H1 (cell line): ENCODE measurements at regions not wholly inside any gene's neighbourhood (a gene's known extent, or its start where the extent isn't known, plus 50 kb on each side); places are given as distances from the start of the nearest gene placed in this dataset.

ENCODE experiments used
- CTCF ChIA-PET: fragments of 300-600 bp; sonication (Branson Sonifier 250); formaldehyde crosslinking; loops from one replicate; lab custom pipeline; 2021; ENCODE audit not compliant: partially characterized antibody; lab: Charles Lee
- POLR2A ChIA-PET: fragments of 300-600 bp; sonication (Branson Sonifier 250); formaldehyde crosslinking; loops from one replicate; lab custom pipeline; 2021; ENCODE audit warnings: inconsistent platforms; ENCODE audit not compliant: partially characterized antibody; lab: Charles Lee
- DNase-seq, 2 experiments: peaks; one replicate each; pipeline versions ENCODE4 v3.0.0 to v3.0.0-alpha.2; 2010 to 2022; ENCODE audit warnings: low spot score in 2 of 2, low read depth in 1 of 2, mixed read lengths in 1 of 2
- FAIRE-seq: peaks from 2 replicates; lab custom pipeline; 2011; peaks lifted over from hg19 to GRCh38; lab: Jason Lieb, UNC
- H2AFZ ChIP-seq: 2 replicates; pipeline ENCODE4 v1.8.1; 2012; ENCODE audit warnings: low read length, inconsistent platforms
- H2AK5ac ChIP-seq: 2 replicates; pipeline ENCODE4 v1.6.1; 2013; ENCODE audit warnings: low read depth, low read length
- H2BK120ac ChIP-seq: replicated peaks from 2 replicates; pipeline ENCODE3; 2013; ENCODE audit warnings: low read depth, low read length, inconsistent platforms
- H2BK12ac ChIP-seq: 2 replicates; pipeline ENCODE4 v1.6.1; 2013; ENCODE audit warnings: low read depth, low read length
- H2BK15ac ChIP-seq: 2 replicates; pipeline ENCODE4 v1.6.1; 2013; ENCODE audit warnings: low read length
- H2BK20ac ChIP-seq: 2 replicates; pipeline ENCODE4 v1.6.1; 2013; ENCODE audit warnings: low read length
- H2BK5ac ChIP-seq: 2 replicates; pipeline ENCODE4 v1.6.1; 2013; ENCODE audit warnings: low read depth, low read length
- H3K14ac ChIP-seq: 2 replicates; pipeline ENCODE4 v1.6.1; 2013; ENCODE audit warnings: inconsistent platforms; ENCODE audit not compliant: insufficient read length
- H3K18ac ChIP-seq: 2 replicates; pipeline ENCODE4 v1.6.1; 2013; ENCODE audit warnings: low read length; ENCODE audit errors: extremely low read depth
- H3K23ac ChIP-seq: 2 replicates; pipeline ENCODE4 v1.6.1; 2013; ENCODE audit warnings: inconsistent platforms; ENCODE audit not compliant: insufficient read length
- H3K23me2 ChIP-seq: 2 replicates; pipeline ENCODE4 v1.6.1; 2013; ENCODE audit warnings: low read depth, low read length
- H3K27ac ChIP-seq: 2 replicates; pipeline ENCODE4 v1.6.1; 2011; ENCODE audit warnings: low read depth, low read length, inconsistent platforms
- H3K27me3 ChIP-seq, 4 experiments: replicated peaks in 1 of 4; 1 replicate in 1 of 4; 2 replicates in 3 of 4; pipeline versions ENCODE4 v1.6.1 to v1.8.1; 2011 to 2013; ENCODE audit warnings: low read length in 3 of 4, mild to moderate bottlenecking in 3 of 4, inconsistent platforms in 2 of 4, mixed read lengths in 2 of 4, moderate library complexity in 1 of 4; ENCODE audit not compliant: control insufficient read depth in 3 of 4, insufficient read depth in 3 of 4; ENCODE audit errors: extremely low read depth in 1 of 4
- H3K36me3 ChIP-seq, 4 experiments: 2 replicates each; pipeline versions ENCODE4 v1.6.1 to v1.8.1; 2011 to 2013; ENCODE audit warnings: mild to moderate bottlenecking in 4 of 4, low read length in 3 of 4, moderate library complexity in 2 of 4, control low read depth in 1 of 4, inconsistent platforms in 1 of 4; ENCODE audit not compliant: insufficient read depth in 4 of 4, control insufficient read depth in 2 of 4
- H3K4ac ChIP-seq: replicated peaks from 2 replicates; pipeline ENCODE3; 2013; ENCODE audit warnings: low read length, low read depth, mixed read lengths, inconsistent platforms; ENCODE audit not compliant: insufficient read length
- H3K4me1 ChIP-seq, 4 experiments: replicated peaks in 1 of 4; 1 replicate in 1 of 4; 2 replicates in 3 of 4; pipeline versions ENCODE4 v1.6.1 to v1.8.1; 2011 to 2013; ENCODE audit warnings: low read length in 3 of 4, inconsistent platforms in 2 of 4, mixed read lengths in 1 of 4; ENCODE audit not compliant: insufficient read depth in 4 of 4, control insufficient read depth in 3 of 4
- H3K4me2 ChIP-seq, 2 experiments: 2 replicates each; pipeline versions ENCODE4 v1.6.1 to v1.8.1; 2011 to 2013; ENCODE audit warnings: low read depth in 2 of 2, low read length in 2 of 2, control low read depth in 1 of 2, inconsistent platforms in 1 of 2, mild to moderate bottlenecking in 1 of 2; ENCODE audit not compliant: insufficient read depth in 1 of 2
- H3K4me3 ChIP-seq, 4 experiments: fragments of 200-600, 300-600 bp in 1 of 4; sonication (generic), shearing (Covaris generic), sonication (Bioruptor Twin) in 1 of 4; 2 replicates each; pipeline versions ENCODE4 v1.5.1 to v1.8.1; 2011 to 2016; ENCODE audit warnings: low read length in 4 of 4, low read depth in 3 of 4, control low read depth in 2 of 4, inconsistent platforms in 2 of 4, mild to moderate bottlenecking in 2 of 4, mixed read lengths in 1 of 4, moderate library complexity in 1 of 4; ENCODE audit not compliant: insufficient read depth in 2 of 4; ENCODE audit errors: extremely low read depth in 1 of 4
- H3K56ac ChIP-seq: replicated peaks from 2 replicates; pipeline ENCODE3; 2013; ENCODE audit warnings: low read depth, mild to moderate bottlenecking, mixed read lengths, low read length, inconsistent platforms; ENCODE audit not compliant: insufficient read length
- H3K79me1 ChIP-seq: 2 replicates; pipeline ENCODE4 v1.6.1; 2013; ENCODE audit warnings: low read depth, low read length, control low read depth
- H3K79me2 ChIP-seq, 2 experiments: 2 replicates each; pipeline versions ENCODE4 v1.6.1 to v1.8.1; 2012 to 2013; ENCODE audit warnings: low read length in 2 of 2, mild to moderate bottlenecking in 2 of 2, inconsistent platforms in 1 of 2; ENCODE audit not compliant: insufficient read depth in 2 of 2, control insufficient read depth in 1 of 2
- H3K9ac ChIP-seq, 4 experiments: replicated peaks in 1 of 4; 1 replicate in 1 of 4; 2 replicates in 3 of 4; pipeline versions ENCODE4 v1.6.1 to v1.8.1; 2011 to 2013; ENCODE audit warnings: low read depth in 3 of 4, low read length in 3 of 4, control low read depth in 2 of 4, mild to moderate bottlenecking in 2 of 4, moderate library complexity in 2 of 4, inconsistent platforms in 1 of 4; ENCODE audit errors: extremely low read depth in 1 of 4
- H3K9me3 ChIP-seq, 2 experiments: 2 replicates each; pipeline versions ENCODE4 v1.6.1 to v1.8.1; 2012 to 2013; ENCODE audit warnings: mild to moderate bottlenecking in 2 of 2, moderate library complexity in 2 of 2, control low read depth in 1 of 2, inconsistent platforms in 1 of 2, low read depth in 1 of 2, low read length in 1 of 2, mixed read lengths in 1 of 2; ENCODE audit not compliant: insufficient read depth in 2 of 2
- H4K20me1 ChIP-seq, 2 experiments: replicated peaks in 1 of 2; 2 replicates each; pipeline versions ENCODE3 to v1.8.1; 2011 to 2013; ENCODE audit warnings: inconsistent platforms in 2 of 2, low read length in 2 of 2, mild to moderate bottlenecking in 1 of 2; ENCODE audit not compliant: insufficient read depth in 2 of 2, control insufficient read depth in 1 of 2
- H4K5ac ChIP-seq: 2 replicates; pipeline ENCODE4 v1.6.1; 2013; ENCODE audit warnings: low read length, low read depth, mixed read lengths, inconsistent platforms; ENCODE audit not compliant: insufficient read length
- H4K8ac ChIP-seq: 2 replicates; pipeline ENCODE4 v1.8.0; 2013; ENCODE audit warnings: mild to moderate bottlenecking, moderate library complexity, low read length, inconsistent platforms; ENCODE audit not compliant: insufficient read depth; ENCODE audit errors: extremely low read depth
- H4K91ac ChIP-seq: replicated peaks from 2 replicates; pipeline ENCODE3; 2013; ENCODE audit warnings: low read length, mixed read lengths, inconsistent platforms; ENCODE audit not compliant: insufficient read length
- ATF3 ChIP-seq: IDR thresholded peaks from 2 replicates; pipeline ENCODE4 v1.6.1; 2011; ENCODE audit warnings: low read depth, mild to moderate bottlenecking, low read length; ENCODE audit not compliant: insufficient read depth
- EGR1 ChIP-seq: IDR thresholded peaks from 2 replicates; pipeline ENCODE4 v1.6.1; 2011; ENCODE audit warnings: low read depth, low read length, borderline replicate concordance
- HDAC6 ChIP-seq: IDR thresholded peaks from one replicate; pipeline ENCODE4 v1.7.1; 2012; ENCODE audit warnings: low read depth, mild to moderate bottlenecking, inconsistent platforms, low read length, moderate library complexity
- JUN ChIP-seq: IDR thresholded peaks from 2 replicates; pipeline ENCODE4 v1.6.1; 2011; ENCODE audit warnings: low read depth, mild to moderate bottlenecking, improper control_type of control experiment, low read length
- KDM4A ChIP-seq: IDR thresholded peaks from one replicate; pipeline ENCODE4 v1.7.1; 2012; ENCODE audit warnings: low read depth, mild to moderate bottlenecking, moderate library complexity, low read length, inconsistent platforms; ENCODE audit not compliant: severe bottlenecking
- SIN3A ChIP-seq, 2 experiments: IDR thresholded peaks in 1 of 2; conservative IDR thresholded peaks in 1 of 2; 2 replicates each; pipeline ENCODE4 v1.6.1; 2011 to 2012; ENCODE audit warnings: low read length in 2 of 2, improper control_type of control experiment in 1 of 2, low read depth in 1 of 2, mild to moderate bottlenecking in 1 of 2
- SIRT6 ChIP-seq: IDR thresholded peaks from one replicate; pipeline ENCODE4 v1.7.1; 2012; ENCODE audit warnings: low read length, inconsistent platforms
- SP1 ChIP-seq: IDR thresholded peaks from 2 replicates; pipeline ENCODE4 v1.6.1; 2011; ENCODE audit warnings: low read depth, low read length
- SUZ12 ChIP-seq: fragments of 200-600 bp; sonication (generic); IDR thresholded peaks from 2 replicates; pipeline ENCODE4 v1.6.1; 2012; ENCODE audit warnings: mild to moderate bottlenecking, inconsistent platforms, low read length, moderate library complexity, mixed read lengths
- TAF1 ChIP-seq: IDR thresholded peaks from 2 replicates; pipeline ENCODE4 v1.6.1; 2011; ENCODE audit warnings: mild to moderate bottlenecking, low read depth, low read length
- TBP ChIP-seq: IDR thresholded peaks from 2 replicates; pipeline ENCODE4 v1.6.1; 2011; ENCODE audit warnings: low read depth, low read length, improper control_type of control experiment
- YY1 ChIP-seq: IDR thresholded peaks from 2 replicates; pipeline ENCODE4 v1.6.1; 2011; ENCODE audit warnings: low read depth, mild to moderate bottlenecking, low read length
- ZNF274 ChIP-seq: IDR thresholded peaks from 2 replicates; pipeline ENCODE4 v1.7.0; 2012; ENCODE audit warnings: low read length, borderline replicate concordance; ENCODE audit errors: extremely low read depth
- WGBS, 2 experiments: shearing (Covaris generic) in 1 of 2; methylation state at CpG; one replicate each; pipeline versions ENCODE4 v1.1.6 to v1.1.7; 2013 to 2015; ENCODE audit warnings: low lambda C conversion rate in 2 of 2, mixed read lengths in 2 of 2, inconsistent platforms in 1 of 2, low coverage in 1 of 2, missing lambda C conversion rate in 1 of 2; ENCODE audit not compliant: insufficient replicate concordance in 2 of 2, insufficient coverage in 1 of 2, insufficient read length in 1 of 2; ENCODE audit errors: extremely low coverage in 1 of 2, missing lambda C conversion rate in 1 of 2; 5-methylcytosine and 5-hydroxymethylcytosine counted together

- no peak overlapping the region for H3K27ac ChIP-seq
- no peaks in the 10 kb centered on the region for H3K23me2 ChIP-seq
- H3K23ac ChIP-seq: no peak overlapping the region
- H3K18ac ChIP-seq: no peak overlapping the region
- no peak overlapping the region for H3K4me3 ChIP-seq
- H2BK5ac ChIP-seq: no peak overlapping the region
- no peaks in the 10 kb centered on the region for H3K79me1 ChIP-seq
- H3K27me3 ChIP-seq: no peaks in the 10 kb centered on the region
- CTCF ChIA-PET: no interaction called here
- no peak overlapping the region for H2BK15ac ChIP-seq
- H2BK12ac ChIP-seq: no peak overlapping the region
- no peak for DNase-seq
- H2BK120ac ChIP-seq: no peak overlapping the region
- TF ChIP-seq TBP (no peak), HDAC6 (no peak), YY1 (no peak), SIRT6 (no peak), SP1 (no peak), JUN (no peak), TAF1 (no peak), SIN3A (conservative IDR thresholded peaks at IDR 0.05 in 1 of 2, IDR thresholded peaks at IDR 0.05 in 1 of 2; ENCODE audit: low read depth in 1 of 2, low read length in 2 of 2) (no peak), ZNF274 (no peak), SUZ12 (no peak), KDM4A (no peak), EGR1 (no peak), ATF3 (no peak)
- TF ChIP-seq, all 59 proteins: peak for 0
- Histone ChIP-seq H2AFZ (no peak overlapping the region), H4K20me1 (no peaks in the 10 kb centered on the region), H3K9me3 (no peaks in the 10 kb centered on the region), H3K9ac (no peak overlapping the region), H2BK20ac (no peak overlapping the region), H3K56ac (no peak overlapping the region), H4K8ac (no peak overlapping the region), H3K79me2 (no peaks in the 10 kb centered on the region), H3K14ac (no peak overlapping the region), H3K36me3 (no peaks in the 10 kb centered on the region), H3K4me2 (no peak overlapping the region), H4K5ac (no peak overlapping the region), H4K91ac (no peak overlapping the region), H2AK5ac (no peak overlapping the region), H3K4me1 (no peaks in the 10 kb centered on the region), H3K4ac (no peak overlapping the region)
- WGBS, 2 experiments: 91% methylated on average over 4 of the region's 4 CpGs; no CpG with 5 or more reads in 1 of the 2 experiments
- POLR2A ChIA-PET: no interaction called here
- no peak for FAIRE-seq
Measured at GRCh38 chr3:165491487-165491886, 295.3 kb upstream of the SLITRK3 start.
